NCI-H1048 (cell line): ENCODE measurements at regions not wholly inside any gene's neighbourhood (a gene's known extent, or its start where the extent isn't known, plus 50 kb on each side); places are given as distances from the start of the nearest gene placed in this dataset.
"Not testable (repeated sequence)": the region's sequence is repeated elsewhere in the genome, so short reads cannot be mapped to it uniquely, and the experiment has no call there.

Experiments
- DNase-seq: peaks from one replicate; lab custom pipeline; 2025; lab: John Stamatoyannopoulos, UW

- no peak for DNase-seq
Measured at GRCh38 chr9:30534455-30534854, 1850.0 kb upstream of the ACO1 start.

GRCh38 chr9:30534896-30535295, 1849.5 kb upstream of the ACO1 start:
- no peak for DNase-seq

- DNase-seq, result no peak
Measured at GRCh38 chr9:30536494-30536893, 1847.9 kb upstream of the ACO1 start.

GRCh38 chr9:30539696-30540095, 1844.7 kb upstream of the ACO1 start:
- not testable (repeated sequence) for DNase-seq

GRCh38 chr9:30574355-30575151, 1809.9 kb upstream of the ACO1 start:
- DNase-seq, result no peak

- no peak for DNase-seq
Measured at GRCh38 chr9:30575218-30575617, 1809.2 kb upstream of the ACO1 start.

- DNase-seq, result no peak
Measured at GRCh38 chr9:30575691-30576090, 1808.8 kb upstream of the ACO1 start.

- no peak for DNase-seq
Measured at GRCh38 chr9:30579810-30580209, 1804.6 kb upstream of the ACO1 start.

- DNase-seq, result no peak
Measured at GRCh38 chr9:30582240-30582639, 1802.2 kb upstream of the ACO1 start.

GRCh38 chr9:30584559-30584958, 1799.9 kb upstream of the ACO1 start:
- no peak for DNase-seq

GRCh38 chr9:30591461-30591860, 1793.0 kb upstream of the ACO1 start:
- no peak for DNase-seq

GRCh38 chr9:30597608-30598007, 1786.8 kb upstream of the ACO1 start:
- no peak for DNase-seq

- no peak for DNase-seq
Measured at GRCh38 chr9:30605936-30606335, 1778.5 kb upstream of the ACO1 start.

- no peak for DNase-seq
Measured at GRCh38 chr9:30609713-30610112, 1774.7 kb upstream of the ACO1 start.

GRCh38 chr9:30616782-30617181, 1767.7 kb upstream of the ACO1 start:
- not testable (repeated sequence) for DNase-seq

GRCh38 chr9:30622561-30622960, 1761.9 kb upstream of the ACO1 start:
- peak; percentile 33 for DNase-seq

GRCh38 chr9:30628915-30629567, 1755.4 kb upstream of the ACO1 start:
- DNase-seq, result no peak

GRCh38 chr9:30630459-30630858, 1754.0 kb upstream of the ACO1 start:
- peak; percentile 38 for DNase-seq

- DNase-seq, result not testable (repeated sequence)
Measured at GRCh38 chr9:30646639-30647038, 1737.8 kb upstream of the ACO1 start.

GRCh38 chr9:30661925-30662324, 1722.5 kb upstream of the ACO1 start:
- DNase-seq, result peak; percentile 87

- DNase-seq, result no peak
Measured at GRCh38 chr9:30670805-30671562, 1713.5 kb upstream of the ACO1 start.

GRCh38 chr9:30673132-30673531, 1711.3 kb upstream of the ACO1 start:
- DNase-seq, result no peak

- no peak for DNase-seq
Measured at GRCh38 chr9:30676651-30677050, 1707.8 kb upstream of the ACO1 start.
